ENCODE measurements at regions not wholly inside any gene's neighbourhood (a gene's known extent, or its start where the extent isn't known, plus 50 kb on each side); places are given as distances from the start of the nearest gene placed in this dataset.

- Histone ChIP-seq H3K4me2 (no peak overlapping the region), H3K9me2 (no peaks in the 10 kb centered on the region), H3K79me2 (ENCODE audit: insufficient read depth) (no peaks in the 10 kb centered on the region), H3F3A (replicated peaks; ENCODE audit: insufficient read depth) (no peaks in the 10 kb centered on the region), H4K20me1 (ENCODE audit: insufficient read depth) (no peaks in the 10 kb centered on the region), H3K4me1 (ENCODE audit: control insufficient read depth in 1 of 2, insufficient read depth in 2 of 2, low read depth in 1 of 2, low read length in 1 of 2) (no peaks in the 10 kb centered on the region), H3K9me3 (no peaks in the 10 kb centered on the region), H3K36me3 (replicated peaks in 1 of 2; ENCODE audit: control insufficient read depth in 1 of 2, insufficient read depth in 2 of 2, low read length in 1 of 2) (no peaks in the 10 kb centered on the region), H3K4me3 (ENCODE audit: low read depth in 2 of 2, low read length in 1 of 2) (no peak overlapping the region), H3K9ac (no peak overlapping the region), H3K27ac (ENCODE audit: low read depth in 2 of 2, low read length in 1 of 2) (no peak overlapping the region), H2AFZ (ENCODE audit: low read depth) (no peak overlapping the region), H3K27me3 (ENCODE audit: insufficient read depth) (no peaks in the 10 kb centered on the region)
- WGBS (ENCODE audit: low lambda C conversion rate), result 11% methylated on average over 2 of the region's 2 CpGs
- POLR2A ChIA-PET, result no interaction called here
- CTCF ChIA-PET, result no interaction called here
- DNase-seq, result no peak
- TF ChIP-seq NFIC (IDR thresholded peaks at IDR 0.05; ENCODE audit: borderline replicate concordance) (no peak), FOXM1 (IDR thresholded peaks at IDR 0.05; ENCODE audit: low read depth) (no peak), USF1 (IDR thresholded peaks at IDR 0.05; ENCODE audit: borderline replicate concordance, low read depth) (no peak), FOXJ3 (CRISPR knock-in tag; IDR thresholded peaks at IDR 0.05) (no peak), TAF1 (IDR thresholded peaks at IDR 0.05; ENCODE audit: borderline replicate concordance, low read depth, low read length) (no peak), TCF12 (IDR thresholded peaks at IDR 0.05) (no peak)
These were observed 517.6 kb upstream of the SUCLG2 start for GRCh38 chr3:68172039-68172438.

DNA sequence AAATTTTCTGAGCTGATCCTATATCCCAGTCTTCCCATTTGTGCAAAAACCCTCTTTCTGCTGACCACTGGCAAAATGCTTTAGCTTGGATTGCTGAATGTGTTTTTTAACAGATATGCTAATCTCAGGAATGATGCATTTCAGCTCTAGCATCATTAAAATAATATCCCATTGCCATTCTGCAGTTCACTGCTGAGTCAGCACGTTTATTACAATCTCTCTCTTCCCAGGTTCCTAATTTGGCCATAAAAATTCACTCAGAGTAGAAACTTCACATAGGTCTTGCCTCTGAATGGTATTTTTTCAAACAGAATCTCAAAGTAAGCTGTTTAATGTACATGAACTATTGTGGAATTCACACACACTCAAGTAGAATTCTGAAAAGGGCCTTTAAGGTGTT lies 509.6 kb upstream of the SUCLG2 start:
- POLR2A ChIA-PET, result no interaction called here
- WGBS (ENCODE audit: low lambda C conversion rate), result 0% methylated on average over 1 of the region's 1 CpG
- CTCF ChIA-PET, result no interaction called here

More for the DNA sequence above, 509.6 kb upstream of the SUCLG2 start:
- Histone ChIP-seq H4K20me1 (ENCODE audit: insufficient read depth) (no peaks in the 10 kb centered on the region), H3K27me3 (ENCODE audit: insufficient read depth) (no peaks in the 10 kb centered on the region), H3K79me2 (ENCODE audit: insufficient read depth) (no peaks in the 10 kb centered on the region), H3K4me2 (no peak overlapping the region), H3K4me1 (ENCODE audit: control insufficient read depth in 1 of 2, insufficient read depth in 2 of 2, low read depth in 1 of 2, low read length in 1 of 2) (no peaks in the 10 kb centered on the region), H3K9me3 (no peaks in the 10 kb centered on the region), H3F3A (replicated peaks; ENCODE audit: insufficient read depth) (no peaks in the 10 kb centered on the region), H2AFZ (ENCODE audit: low read depth) (no peak overlapping the region), H3K36me3 (replicated peaks in 1 of 2; ENCODE audit: control insufficient read depth in 1 of 2, insufficient read depth in 2 of 2, low read length in 1 of 2) (no peaks in the 10 kb centered on the region), H3K4me3 (ENCODE audit: low read depth in 2 of 2, low read length in 1 of 2) (no peak overlapping the region), H3K9ac (no peak overlapping the region), H3K27ac (ENCODE audit: low read depth in 2 of 2, low read length in 1 of 2) (no peak overlapping the region), H3K9me2 (no peaks in the 10 kb centered on the region)
- no peak for DNase-seq
- no peak for TF ChIP-seq FOXJ3 (CRISPR knock-in tag; IDR thresholded peaks at IDR 0.05)
- TF ChIP-seq YY1 (IDR thresholded peaks at IDR 0.05; ENCODE audit: low read depth), result no peak
- TF ChIP-seq RFX5 (IDR thresholded peaks at IDR 0.05; ENCODE audit: low read length), result no peak
- TF ChIP-seq SIN3A (IDR thresholded peaks at IDR 0.05; ENCODE audit: borderline replicate concordance, low read depth, low read length), result no peak
- TF ChIP-seq CHD2 (IDR thresholded peaks at IDR 0.05; ENCODE audit: low read length, partially characterized antibody), result no peak
- no peak for TF ChIP-seq RXRA (IDR thresholded peaks at IDR 0.05; ENCODE audit: borderline replicate concordance, low read depth)
- no peak for TF ChIP-seq RAD21 (IDR thresholded peaks at IDR 0.05; ENCODE audit: low read length)
- TF ChIP-seq EZH2phosphoT487 (IDR thresholded peaks at IDR 0.05; ENCODE audit: borderline replicate concordance, low read depth), result no peak
- no peak for TF ChIP-seq NFIC (IDR thresholded peaks at IDR 0.05; ENCODE audit: borderline replicate concordance)
- TF ChIP-seq PBX3 (IDR thresholded peaks at IDR 0.05), result no peak
